Forelimb muscle (tissue), 1 donor: ENCODE measurements at regions not wholly inside any gene's neighbourhood (a gene's known extent, or its start where the extent isn't known, plus 50 kb on each side); places are given as distances from the start of the nearest gene placed in this dataset.
"Not testable (repeated sequence)": the region's sequence is repeated elsewhere in the genome, so short reads cannot be mapped to it uniquely, and the experiment has no call there.

Source experiments
- DNase-seq: peaks from one replicate; pipeline ENCODE4 v3.0.0-alpha.2; 2013; ENCODE audit warnings: low read depth

DNA sequence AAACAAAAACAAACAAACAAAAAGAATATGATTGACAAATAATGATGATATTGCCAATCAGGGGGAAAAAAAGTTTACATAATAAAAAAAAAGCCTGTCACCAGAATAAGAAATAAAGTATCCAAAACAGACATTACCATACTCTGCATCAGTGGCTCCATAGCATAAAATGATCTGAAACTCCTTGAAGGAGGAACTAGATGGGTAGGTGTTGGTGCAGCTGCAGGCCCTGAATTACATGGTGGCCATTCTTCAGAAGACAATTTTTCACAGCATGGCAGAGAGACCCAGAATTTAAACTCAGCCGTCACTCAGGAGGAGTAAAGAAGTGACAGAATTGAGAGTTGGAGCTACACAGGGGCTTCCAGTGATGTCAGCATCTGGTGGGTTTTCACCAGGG, 60.2 kb downstream of the GLUL start:
- DNase-seq, result no peak

DNA sequence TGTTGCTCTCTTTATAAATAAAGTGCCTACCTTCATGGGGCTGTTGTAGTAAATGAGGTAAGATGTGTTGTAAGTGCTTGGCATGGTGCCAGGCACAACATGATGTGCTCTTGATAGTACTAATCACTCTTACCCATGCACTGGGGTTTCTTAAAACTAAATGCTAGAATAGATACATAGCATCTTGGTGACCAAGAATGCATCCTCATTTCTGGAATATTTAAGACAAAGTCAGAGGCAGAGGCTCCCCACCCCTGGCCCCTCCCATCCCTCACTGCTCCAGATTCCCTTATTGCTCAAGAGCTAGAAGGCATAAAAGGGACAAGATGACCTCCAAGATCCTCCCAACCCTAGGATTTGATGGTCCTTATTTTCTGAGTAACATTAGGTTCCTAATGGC, 61.3 kb downstream of the GLUL start:
- DNase-seq, result no peak

DNA sequence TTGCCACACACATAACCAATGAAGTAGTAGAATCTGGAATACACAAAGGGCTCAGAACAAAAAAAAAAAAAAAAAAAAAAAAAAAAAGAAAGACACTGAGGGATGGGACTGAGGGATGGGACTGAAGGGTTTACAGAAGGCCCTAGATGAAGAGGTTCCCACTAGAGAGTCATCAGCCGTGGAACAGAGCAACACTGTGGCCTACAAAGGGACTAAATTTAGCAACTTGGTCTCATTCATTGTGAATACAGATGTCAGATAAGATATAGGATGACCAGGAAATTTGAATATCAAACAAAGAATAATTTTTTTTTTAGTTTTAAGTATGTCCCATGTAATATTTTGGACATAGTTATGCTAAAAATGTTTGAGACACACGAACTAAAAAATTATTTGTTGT, 62.1 kb downstream of the GLUL start:
- DNase-seq, result no peak

DNA sequence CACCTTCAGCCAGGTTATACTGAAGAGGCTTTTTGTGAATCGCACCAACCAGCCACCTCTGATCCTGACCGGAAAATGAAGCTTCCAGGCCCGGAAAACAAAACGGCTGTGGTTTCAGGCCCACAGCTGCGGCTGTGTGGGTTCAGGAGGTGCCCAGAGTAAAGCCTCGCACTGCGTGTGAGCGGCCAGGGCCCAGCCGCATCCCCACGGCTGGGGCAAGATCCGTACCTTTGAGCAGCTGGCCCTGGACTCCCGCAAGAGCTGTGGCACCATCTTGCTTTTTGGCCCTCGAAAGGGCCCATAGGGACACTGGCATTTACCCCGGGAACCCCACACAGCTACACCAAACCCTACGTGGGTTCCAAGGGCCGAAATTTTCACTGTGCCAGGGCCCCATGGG, 63.0 kb downstream of the GLUL start:
- no peak for DNase-seq

DNA sequence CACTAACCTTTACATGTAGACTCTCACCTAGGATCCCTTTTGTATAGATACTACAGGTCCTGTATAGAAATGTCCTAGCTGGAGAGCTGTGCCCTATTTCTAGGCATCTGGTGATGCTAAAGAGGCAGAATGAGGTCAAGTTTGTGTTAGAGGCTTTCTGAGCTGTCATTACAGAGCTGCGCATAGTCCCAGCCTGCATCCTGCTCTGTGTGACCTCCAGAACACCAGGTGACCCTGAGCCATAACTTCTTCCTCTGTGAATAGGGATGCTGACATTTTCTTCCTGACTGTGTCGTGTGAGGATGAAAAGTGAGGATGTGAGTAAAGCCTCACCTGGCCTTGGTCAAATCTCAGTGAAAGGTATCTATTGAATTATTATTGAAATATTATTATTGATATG, 66.3 kb downstream of the GLUL start:
- no peak for DNase-seq

DNA sequence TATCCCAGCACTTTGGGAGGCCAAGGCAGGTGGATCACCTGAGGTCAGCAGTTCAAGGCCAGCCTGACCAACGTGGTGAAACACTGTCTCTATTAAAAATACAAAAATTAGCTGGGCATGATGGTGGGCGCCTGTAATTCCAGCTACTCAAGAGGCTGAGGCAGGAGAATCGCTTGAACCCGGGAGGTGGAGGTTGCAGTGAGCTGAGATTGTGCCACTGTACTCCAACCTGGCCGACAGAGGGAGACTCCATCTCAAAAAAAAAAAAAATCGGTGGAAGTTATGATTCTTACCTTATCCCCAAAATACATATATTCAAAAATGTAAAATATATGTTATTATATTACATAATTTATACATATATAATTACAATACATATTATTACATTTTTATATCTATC, 70.1 kb downstream of the GLUL start:
- not testable (repeated sequence) for DNase-seq

DNA sequence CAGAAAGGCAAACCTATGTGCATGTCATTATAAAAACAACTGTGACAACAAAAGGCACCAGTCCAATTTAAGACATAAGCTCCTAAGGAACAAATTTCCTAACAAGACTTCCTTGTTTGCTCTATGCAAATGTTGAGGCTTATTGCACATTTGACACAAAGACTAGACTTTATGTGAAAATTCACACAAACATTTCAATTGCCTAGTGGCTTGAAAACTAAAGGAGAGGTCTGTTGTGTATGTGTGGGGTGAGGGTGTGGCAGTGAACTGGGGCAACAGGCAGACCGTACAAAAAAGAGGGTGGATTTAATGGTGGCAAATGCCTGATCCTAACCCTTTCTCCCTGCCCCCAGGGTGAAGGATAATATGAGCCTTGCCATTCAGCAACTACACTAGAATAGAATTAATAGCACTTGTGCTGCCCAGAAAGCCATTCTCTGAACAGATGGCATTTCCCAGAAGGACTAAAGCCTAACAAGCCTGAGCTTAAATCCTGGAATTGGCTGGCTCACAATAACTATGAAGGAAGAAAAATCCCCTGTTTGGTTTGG, 73.9 kb downstream of the GLUL start:
- DNase-seq, result no peak

DNA sequence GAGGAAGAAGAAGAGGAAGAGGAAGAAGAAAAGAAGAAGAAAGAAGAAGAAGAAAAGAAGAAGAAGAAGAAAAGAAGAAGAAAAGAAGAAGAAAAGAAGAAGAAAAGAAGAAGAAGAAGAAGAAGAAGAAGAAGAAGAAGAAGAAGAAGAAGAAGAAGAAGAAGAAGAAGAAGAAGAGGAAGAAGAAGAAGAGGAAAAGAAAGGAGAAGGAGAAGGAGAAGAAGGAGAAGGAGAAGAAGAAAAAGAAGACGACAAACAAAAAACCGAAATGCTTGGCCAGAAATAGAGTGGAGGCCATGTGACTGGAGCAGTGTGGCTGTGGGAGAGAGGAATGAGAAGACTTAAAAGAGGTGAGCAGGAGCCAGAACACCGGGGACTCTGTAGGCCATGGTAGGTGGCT, 75.1 kb downstream of the GLUL start:
- not testable (repeated sequence) for DNase-seq

DNA sequence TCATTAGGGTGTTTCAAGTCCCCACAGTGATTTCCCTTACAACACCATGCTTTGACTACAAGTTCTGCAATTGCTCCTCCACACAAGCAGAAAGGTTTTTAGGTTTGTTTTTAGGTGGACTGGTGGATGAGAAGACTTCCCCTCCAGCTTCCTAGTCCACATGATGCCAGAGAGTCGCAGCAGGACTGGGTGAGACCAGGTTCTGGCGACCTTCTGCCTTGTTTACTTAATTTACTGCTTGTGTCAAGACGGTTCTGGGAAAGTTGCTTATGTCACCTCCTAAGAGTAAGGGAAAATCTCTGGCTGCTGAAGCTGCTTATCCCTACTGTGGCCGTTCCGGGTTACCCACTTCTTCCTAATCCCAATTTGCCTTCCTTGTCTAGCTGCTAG, 76.4 kb downstream of the GLUL start:
- no peak for DNase-seq

DNA sequence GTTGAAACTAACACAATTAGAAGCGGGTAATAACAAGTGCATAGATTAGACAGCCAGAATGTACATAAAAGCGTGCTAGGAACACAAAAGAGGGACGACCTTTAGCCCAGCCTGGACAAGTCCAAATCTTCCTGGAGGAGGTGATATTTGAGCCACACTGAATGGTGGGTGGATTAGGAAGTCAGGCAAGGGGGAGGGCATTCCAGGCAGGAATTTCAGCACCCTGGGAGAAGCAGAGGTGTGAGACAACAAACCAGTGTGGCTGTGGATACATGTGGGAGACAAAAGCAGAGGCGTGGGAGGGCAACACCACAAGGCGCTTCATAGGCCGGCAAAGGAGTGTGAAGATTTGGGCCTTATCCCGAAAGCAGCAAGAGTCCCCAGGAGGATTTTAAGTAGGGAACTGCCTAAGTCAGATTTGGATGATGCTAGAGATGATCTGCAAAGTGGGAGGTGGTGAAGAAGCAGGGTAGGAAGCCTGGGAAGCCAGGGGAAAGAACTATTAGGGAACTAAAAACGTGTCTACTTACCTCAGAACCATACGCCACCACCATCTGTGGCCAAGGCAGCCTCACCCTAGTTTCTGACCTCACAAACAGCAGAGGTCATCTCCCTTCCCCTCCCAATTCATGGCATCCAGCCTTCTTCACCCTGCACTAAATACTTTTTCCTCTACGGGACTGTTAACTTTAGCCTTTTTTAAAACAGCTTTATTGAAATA, 81.8 kb downstream of the GLUL start:
- DNase-seq, result no peak

DNA sequence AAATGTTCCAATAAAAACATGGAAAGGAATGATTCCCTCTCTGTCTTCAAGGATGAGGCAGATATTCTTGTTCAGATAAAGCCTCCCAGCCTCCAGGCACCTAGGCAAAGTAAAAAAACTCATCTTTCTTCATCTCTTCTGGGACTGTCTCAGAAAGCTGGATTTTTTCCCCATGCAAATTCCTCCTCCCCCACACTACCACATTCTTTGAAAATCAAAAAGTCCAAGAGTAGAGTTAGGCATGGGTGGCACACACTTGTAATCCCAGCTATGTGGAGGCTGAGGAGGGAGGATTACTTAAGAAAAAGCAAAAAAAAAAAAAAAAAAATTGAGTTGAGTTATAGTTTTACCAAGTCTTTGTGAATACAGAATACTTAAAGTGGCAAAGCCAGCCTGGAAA, 82.8 kb downstream of the GLUL start:
- DNase-seq, result no peak

DNA sequence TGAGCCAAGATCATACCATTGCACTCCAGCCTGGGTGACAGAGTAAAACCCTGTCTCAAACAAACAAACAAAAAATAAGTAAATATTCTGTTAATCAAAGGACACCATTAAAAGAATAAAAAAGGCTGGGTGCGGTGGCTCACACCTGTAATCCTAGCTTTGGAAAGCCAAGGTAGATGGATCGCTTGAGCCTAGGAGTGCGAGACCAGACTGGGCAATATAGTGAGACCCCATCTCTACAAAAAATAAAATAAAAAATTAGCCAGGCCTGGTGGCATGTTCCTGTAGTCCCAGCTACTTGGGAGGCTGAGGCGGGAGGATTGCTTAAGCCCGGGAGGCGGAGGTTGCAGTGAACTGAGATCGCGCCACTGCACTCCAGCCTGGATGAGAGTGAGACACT, 84.1 kb downstream of the GLUL start:
- DNase-seq, result not testable (repeated sequence)

DNA sequence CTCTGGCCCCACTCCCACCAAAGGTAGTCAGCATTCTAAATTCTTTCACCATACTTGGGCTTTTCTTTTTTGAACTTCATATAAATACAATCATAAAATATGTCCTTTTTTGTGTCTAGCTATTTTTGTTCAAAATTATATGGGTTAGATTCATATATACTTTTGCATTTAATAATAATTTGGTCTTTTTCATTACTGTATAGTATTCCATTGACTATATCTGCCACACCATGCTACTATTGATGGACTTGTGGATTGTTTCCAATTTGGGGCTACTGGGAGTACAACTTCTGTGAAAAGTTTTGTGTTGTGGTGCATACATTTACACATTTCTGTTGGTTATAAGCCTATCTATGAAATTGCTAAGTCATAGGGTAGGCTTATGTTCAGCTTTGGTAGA, 85.7 kb downstream of the GLUL start:
- no peak for DNase-seq

DNA sequence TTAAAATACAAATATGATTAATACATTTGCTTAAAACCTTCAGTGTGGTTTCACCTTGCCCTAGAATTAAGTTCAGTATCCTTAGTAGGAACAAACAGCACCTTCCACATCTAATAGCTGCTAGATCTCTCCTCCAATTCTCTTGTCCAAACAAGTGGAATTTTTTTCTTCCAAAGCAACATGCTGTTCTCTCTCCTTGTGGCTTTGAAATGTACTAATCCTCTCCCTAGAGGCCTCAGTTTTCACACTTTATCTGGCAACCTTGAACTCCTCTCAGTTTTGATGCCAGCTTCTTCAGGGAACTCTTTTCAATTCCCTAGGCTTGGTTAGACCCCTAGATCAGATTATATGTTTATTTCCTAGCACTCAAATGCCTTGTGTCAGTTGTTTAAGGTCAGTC, 87.0 kb downstream of the GLUL start:
- no peak for DNase-seq

DNA sequence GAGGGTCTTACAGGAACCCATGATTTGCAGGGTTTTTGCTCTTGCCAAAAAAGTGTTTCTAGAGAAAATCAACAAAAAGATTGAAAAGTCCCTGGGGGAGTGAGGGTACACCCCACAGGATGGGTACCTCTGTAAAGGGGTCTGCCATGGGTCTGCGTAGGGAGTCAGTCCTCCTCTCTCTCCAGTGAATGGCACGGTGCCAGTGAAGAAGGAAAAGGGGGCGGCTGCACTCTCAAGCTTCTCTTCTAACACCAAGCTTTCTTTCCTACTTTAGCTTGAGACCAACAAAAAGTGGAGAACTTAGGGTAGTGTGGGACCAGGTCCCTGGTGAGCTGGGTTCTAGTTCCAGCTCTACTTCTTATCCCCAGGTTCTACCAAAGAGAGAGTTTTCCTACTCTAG, 87.4 kb downstream of the GLUL start:
- DNase-seq, result no peak

DNA sequence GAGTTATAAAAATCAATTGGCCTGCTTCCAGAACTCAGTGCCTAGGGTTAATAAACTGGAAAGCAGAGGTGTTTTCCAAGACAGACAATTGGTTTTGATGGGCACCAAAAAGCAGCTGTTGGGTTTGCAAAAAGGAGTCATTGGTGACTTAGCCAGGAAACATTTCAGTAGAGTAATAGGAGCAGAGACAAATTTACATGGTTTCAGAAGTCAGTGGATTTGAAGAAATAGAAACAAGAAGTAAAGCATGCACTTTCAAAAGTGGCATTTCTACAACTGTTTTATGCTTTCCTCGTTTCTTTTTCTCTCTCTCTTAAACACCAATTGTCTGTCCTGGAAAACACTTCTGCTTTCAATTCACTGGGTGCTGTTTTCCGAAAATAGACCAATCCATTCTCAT, 87.8 kb downstream of the GLUL start:
- DNase-seq, result no peak

DNA sequence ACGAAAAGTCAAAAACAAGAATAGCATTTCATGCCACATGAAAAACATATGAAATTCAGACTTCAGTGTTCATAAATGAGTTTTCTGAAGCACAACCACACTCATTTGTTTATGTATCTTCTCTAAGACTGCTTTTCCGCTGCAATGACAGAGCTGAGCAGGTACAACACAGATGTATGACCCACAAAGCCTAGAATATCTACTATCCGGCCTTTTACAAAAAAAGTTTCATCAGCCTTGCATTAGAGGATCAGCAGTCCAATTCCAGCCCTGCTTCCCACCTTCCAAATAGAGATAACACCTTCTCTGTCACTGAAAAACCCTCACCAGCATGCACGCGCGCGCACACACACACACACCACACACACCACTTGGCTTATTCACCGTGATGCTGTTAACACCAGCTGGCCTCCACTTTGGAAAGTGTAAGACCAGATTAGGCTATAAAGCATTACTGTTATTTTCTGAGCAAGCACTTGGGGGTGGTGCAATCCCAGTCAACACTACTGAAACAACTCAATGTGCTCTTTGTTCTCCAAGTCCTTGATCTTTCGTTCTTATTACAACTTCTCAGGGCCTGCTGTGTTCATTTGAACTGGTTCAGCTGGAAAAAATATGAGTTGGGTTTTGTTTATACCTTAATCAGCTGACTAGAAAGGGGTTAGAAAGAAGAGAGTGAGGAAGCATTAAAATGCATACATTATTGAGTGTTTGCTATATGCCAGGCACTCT, 90.0 kb downstream of the GLUL start:
- DNase-seq, result no peak

DNA sequence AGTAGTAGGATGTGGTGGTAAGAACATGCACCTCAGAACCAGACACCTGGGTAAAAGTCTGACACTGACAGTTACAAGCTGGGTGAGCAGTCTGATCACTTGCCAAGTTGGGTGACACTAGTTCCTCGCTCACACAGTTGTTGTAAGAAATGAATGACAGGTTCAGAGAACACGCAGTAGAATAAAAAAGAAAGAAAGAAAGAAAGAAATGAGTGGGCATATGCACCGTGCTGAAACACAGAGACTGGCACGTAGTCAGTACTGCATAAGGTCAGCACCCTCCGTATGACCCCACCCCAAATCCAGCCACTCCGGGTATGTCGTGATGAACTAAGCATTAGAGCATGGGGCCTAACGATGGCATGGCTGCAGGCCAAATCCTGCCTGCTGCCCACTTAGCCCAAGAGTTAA, 90.6 kb downstream of the GLUL start:
- no peak for DNase-seq

DNA sequence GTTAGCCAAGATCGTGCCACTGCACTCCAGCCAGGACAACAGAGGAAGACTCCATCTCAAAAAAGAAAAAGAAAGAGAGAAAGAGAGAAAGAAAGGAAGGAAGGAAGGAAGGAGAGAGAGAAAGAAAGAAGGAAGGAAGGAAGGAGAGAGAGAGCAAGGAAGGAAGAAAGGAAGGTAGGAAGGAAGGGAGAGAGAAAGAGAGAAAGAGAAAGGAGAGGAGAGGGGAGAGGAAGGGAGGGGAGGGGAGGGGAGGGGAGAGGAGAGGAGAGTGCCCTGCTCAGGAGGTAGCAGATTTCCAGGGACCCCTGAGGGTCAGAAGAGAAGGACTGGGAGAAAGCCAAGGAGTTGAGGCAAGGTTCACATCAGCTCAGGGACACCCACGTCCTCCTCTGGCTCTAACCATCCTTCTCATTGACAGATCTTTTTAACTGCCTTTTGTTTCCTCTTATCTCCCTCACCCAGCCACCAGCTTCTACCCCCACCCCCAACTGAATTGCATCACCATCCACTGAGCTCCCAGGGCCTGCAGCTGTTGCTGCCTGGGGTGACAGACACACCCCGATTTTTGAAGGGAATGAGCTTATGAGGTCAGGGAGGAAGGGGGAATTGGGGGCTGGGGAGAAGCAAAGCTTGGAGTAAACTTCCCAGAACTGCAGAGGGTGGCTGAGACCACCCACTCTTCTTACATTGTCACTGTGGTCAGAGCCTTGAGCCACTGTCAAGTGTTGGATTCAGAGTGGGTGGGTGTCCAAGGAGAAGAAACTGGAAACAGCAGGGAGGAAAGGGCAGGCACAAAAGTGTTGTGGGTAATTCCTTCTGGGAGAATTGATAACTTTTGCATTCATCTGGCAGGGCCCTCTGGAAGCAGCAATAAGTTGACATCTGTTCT, 91.6 kb downstream of the GLUL start:
- DNase-seq, result no peak

DNA sequence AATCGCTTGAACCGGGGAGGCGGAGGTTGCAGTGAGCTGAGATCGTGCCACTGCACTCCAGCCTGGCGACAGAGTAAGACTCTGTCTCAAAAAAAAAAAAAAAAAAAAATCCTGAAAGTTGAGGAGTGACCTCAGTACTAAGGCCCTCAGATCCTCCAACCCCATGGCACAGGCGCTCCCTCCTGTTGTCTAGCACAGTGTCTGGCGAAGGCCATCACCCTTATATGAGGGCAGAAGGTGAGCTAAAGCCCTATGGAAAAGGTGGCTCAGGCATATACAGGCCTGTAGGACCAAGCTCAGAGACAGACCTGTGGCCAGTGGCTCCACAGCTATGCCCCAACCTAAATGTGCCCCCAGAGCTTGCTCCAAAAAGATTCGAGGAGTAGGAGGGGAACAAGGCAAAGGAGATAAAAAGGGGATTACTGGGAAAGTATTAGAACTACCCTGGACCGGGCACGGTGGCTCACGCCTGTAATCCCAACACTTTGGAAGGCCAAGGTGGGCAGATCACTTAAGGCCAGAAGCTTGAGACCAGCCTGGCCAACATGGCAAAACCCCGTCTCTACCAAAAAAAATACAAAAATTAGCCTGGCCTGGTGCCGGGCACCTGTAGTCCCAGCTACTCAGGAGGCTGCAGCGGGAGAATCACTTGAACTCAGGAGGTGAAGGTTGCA, 92.4 kb downstream of the GLUL start:
- DNase-seq, result not testable (repeated sequence)

DNA sequence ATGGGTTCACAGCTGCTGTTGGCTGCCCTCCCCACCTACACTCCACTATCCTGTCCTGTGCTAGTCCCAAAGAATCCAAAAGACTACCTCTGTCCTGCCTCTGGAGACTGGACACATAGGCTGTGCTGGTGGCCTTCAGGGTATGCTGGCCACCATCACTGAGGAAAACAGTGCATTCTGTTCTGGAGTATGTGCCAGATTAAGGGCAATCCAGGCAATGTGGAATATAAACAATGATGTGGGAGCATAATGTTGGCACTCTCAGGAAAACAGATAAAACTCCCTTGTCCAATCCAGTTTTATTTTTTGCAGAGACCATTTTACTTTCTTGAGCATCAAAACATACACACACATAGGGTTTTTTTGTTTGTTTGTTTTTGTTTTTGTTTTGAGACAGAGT, 94.3 kb downstream of the GLUL start:
- DNase-seq, result no peak

DNA sequence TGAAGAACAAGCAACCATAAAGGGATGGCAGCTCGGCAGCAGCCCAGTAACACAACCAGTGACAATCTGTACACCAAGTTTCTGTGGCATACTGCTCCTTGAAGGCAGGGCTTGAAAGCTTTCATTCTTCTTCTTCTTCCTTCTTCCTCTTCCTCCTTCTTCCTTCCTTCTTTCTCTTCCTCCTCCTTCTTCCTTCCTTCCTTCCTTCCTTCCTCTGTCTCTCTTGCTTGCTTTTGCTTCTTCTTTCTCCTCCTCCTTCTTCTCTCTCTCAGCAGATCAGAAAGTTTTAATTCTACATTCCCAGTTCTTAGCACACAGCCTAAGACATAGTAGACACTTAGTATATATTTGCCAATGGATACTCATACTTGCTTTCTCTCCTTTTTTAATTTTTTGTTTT, 95.9 kb downstream of the GLUL start:
- no peak for DNase-seq
